GM12874 (cell line): ENCODE measurements at regions not wholly inside any gene's neighbourhood (a gene's known extent, or its start where the extent isn't known, plus 50 kb on each side); places are given as distances from the start of the nearest gene placed in this dataset.

Source experiments
- TF ChIP-seq, protein P1 (sequence below): IDR thresholded peaks from 2 replicates; pipeline ENCODE4 v1.5.1; 2011; ENCODE audit warnings: low read depth, mild to moderate bottlenecking, control low read depth, low read length, moderate library complexity; ENCODE audit not compliant: insufficient read depth

DNA sequence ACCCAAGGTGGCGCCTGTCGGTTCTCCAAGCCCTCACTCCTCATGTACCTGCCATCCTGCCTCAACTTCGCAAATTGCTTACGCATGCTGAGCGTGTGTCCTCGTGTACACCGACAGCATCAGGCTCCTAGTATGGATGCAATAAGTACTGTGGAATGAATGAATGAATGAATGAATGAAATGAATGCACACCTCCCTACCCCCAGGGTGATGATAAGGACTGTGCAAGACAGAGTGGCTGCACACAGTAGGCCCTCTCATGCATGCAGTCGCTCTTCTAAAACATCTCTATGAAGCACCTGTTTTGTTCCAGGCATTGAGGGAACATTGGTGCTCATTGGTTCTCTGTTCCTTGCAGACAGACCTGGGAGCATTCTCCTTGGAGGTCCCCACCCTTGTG lies 49.8 kb upstream of the H6PD start:
- TF ChIP-seq, protein P1, sequence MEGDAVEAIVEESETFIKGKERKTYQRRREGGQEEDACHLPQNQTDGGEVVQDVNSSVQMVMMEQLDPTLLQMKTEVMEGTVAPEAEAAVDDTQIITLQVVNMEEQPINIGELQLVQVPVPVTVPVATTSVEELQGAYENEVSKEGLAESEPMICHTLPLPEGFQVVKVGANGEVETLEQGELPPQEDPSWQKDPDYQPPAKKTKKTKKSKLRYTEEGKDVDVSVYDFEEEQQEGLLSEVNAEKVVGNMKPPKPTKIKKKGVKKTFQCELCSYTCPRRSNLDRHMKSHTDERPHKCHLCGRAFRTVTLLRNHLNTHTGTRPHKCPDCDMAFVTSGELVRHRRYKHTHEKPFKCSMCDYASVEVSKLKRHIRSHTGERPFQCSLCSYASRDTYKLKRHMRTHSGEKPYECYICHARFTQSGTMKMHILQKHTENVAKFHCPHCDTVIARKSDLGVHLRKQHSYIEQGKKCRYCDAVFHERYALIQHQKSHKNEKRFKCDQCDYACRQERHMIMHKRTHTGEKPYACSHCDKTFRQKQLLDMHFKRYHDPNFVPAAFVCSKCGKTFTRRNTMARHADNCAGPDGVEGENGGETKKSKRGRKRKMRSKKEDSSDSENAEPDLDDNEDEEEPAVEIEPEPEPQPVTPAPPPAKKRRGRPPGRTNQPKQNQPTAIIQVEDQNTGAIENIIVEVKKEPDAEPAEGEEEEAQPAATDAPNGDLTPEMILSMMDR, result no peak
